ENCODE measurements at regions not wholly inside any gene's neighbourhood (a gene's known extent, or its start where the extent isn't known, plus 50 kb on each side); places are given as distances from the start of the nearest gene placed in this dataset.

- TF ChIP-seq EZH2 (IDR thresholded peaks at IDR 0.05; ENCODE audit: insufficient read depth, poor library complexity, severe bottlenecking), result no peak
- TF ChIP-seq EZH2phosphoT487 (IDR thresholded peaks at IDR 0.05; ENCODE audit: insufficient read depth, low read depth), result no peak
These were observed 227.7 kb downstream of the ZNF621 start for GRCh38 chr3:40752492-40752891.
